DMS 273 treated with DMSO at 0.1 percent for 48 hours (cell line): ENCODE measurements at regions not wholly inside any gene's neighbourhood (a gene's known extent, or its start where the extent isn't known, plus 50 kb on each side); places are given as distances from the start of the nearest gene placed in this dataset.
"Not testable (repeated sequence)": the region's sequence is repeated elsewhere in the genome, so short reads cannot be mapped to it uniquely, and the experiment has no call there.

Experiments used
- DNase-seq: peaks from one replicate; lab custom pipeline; 2025; lab: John Stamatoyannopoulos, UW

GRCh38 chr2:220696280-220696669 is 875.8 kb downstream of the EPHA4 start:
- DNase-seq: no peak

DNA sequence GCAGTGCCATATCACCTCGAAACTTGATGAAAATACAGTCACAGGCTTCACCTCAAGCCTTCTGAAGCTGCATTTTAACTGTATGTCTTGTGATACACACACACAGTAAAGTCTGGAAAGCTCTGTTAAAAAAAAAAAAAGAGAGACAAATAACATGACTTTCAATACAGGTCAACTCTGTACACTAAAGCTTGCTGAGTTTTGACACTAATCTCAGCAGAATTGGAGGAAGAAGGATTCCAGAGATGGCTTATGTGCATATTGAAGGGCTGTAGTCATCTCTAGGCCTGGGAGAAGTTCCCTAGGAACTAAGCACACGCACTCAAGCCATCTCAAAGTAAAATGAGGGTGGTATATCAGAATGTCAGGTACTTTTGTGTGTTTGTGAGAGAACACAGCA is 875.1 kb downstream of the EPHA4 start:
- DNase-seq: no peak

- DNase-seq: no peak
Observed at GRCh38 chr2:220701115-220701514, 871.0 kb downstream of the EPHA4 start.

GRCh38 chr2:220703279-220703678 is 868.8 kb downstream of the EPHA4 start:
- DNase-seq: no peak

DNA sequence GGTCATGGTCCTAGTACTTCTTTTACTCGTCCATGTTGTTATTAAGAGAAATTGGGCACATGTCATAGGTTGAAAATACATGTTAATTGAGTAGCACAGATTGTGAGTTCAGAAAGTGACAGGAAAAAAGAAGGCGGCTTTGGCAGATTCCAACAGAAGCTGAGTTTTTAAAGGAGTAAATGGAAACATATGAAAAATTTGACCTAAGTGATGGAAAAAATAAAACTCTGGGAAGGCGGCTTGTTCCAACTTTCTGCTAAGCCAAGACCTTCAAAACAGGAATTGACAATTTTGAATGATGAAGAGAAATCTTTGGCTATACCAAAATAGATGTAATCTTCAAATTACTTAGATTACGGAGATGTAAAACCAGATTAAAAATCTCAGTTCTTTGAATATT is 868.0 kb downstream of the EPHA4 start:
- no peak for DNase-seq

DNA sequence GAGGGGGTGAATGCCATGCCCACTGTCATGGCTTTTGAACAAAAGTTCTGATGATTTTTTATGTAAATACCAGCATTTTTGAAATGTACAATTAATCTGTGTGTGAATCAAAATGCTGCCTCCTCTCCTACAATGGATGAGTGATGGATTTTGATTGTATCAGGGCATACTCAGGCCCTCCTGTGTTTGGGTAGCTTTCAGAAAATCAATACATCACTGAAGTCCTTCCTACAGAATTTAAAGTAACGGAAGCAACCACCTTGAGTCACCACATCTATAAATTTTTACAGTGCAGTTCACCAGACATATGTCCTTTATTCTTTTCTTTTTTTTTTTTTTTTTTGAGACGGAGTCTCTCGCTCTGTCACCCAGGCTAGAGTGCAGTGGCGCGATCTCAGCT is 867.3 kb downstream of the EPHA4 start:
- DNase-seq: no peak

GRCh38 chr2:220705678-220706077 is 866.4 kb downstream of the EPHA4 start:
- DNase-seq: no peak

DNA sequence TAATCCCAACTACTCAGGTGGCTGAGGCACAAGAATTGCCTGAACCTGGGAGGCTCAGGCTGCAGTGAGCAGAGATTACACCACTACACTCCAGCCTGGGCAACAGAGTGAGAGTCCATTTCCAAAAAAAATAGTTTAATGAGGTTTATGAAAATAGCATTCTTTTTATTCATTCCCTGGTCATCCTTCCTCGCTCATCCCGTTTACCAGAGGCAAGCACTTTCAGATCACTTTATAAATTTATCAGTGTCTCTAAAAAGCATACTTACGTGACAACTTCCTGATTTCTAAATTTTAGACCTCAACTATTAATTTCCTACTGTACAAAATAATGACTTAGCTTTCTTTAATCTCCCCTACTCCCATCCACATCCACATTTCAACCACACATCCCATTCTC is 864.8 kb downstream of the EPHA4 start:
- no peak for DNase-seq

DNA sequence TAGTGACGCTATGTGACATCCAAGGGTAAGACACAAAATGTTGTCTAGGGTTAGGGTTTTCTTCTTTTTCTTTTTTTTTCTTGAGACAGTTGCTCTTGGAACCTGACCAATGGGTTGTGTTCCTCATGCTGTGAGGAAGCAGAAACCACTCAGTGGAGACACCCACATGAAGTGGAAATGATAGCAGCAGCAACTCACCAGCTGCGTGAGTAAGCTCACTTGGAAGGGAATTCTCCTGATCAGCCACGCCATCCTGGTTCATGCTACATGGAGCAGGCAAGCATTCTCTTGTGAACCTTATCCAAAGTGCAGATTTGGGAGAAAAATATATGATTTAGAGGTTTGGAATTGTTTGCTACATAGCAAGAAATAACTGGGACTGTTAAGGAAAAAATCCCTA is 863.7 kb downstream of the EPHA4 start:
- DNase-seq: no peak

GRCh38 chr2:220717283-220717682 is 854.8 kb downstream of the EPHA4 start:
- DNase-seq: no peak

GRCh38 chr2:220736778-220737177 is 835.3 kb downstream of the EPHA4 start:
- DNase-seq: no peak

DNA sequence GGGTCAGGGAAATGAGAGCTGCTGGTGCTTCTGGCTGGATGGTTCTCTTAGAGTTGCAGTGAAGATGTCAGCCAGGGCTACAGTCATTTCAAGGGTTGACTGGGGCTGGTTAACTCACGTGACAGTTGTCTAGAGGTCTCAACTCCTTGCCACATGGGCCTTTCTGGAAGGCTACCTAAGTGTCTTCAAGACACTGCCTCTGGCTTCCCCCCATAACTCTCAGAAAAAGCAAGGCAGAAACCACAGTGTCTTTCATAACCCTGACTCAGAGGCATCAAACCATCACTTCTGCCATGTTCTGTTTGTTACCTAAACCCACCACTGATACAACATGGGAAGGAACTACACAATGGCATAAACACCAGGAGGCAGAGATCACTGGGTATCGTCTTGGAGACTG is 828.9 kb downstream of the EPHA4 start:
- DNase-seq: no peak

DNA sequence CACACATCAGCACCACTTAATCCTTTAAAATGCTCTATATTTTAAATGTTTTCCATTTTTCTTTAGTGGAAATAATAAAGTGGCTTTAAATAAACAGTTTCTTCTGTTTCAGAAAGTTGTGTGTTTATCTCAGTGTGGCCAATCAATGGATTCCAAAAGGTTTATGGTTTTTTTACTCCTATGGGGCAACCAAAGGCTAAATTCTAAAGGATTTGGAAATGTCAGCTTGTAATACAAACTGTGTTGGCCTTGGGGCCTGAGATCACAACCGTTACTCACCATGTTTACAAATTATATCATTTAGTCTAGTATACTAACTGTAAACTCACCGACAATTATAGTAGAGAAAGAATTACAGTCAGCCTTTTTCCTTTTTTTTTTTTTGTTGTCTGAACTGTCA is 827.2 kb downstream of the EPHA4 start:
- DNase-seq: no peak

DNA sequence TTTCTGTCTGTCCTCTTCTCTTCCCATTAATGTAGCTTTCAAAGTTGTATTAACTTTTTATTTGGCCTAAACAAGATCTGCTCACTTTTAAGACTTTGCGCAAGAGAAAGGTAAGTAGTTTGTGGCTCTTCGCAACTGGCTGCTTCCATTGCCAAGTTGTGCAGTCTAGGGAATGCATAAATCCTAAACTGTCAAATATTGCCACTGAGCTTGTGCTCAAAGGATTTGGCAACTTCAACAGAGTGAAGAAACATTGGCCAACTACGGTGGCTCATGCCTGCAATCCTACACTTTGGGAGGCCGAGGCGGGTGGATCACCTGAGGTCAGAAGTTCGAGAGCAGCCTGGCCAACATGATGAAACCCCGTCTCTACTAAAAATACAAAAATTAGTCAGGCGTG is 826.4 kb downstream of the EPHA4 start:
- DNase-seq: no peak

DNA sequence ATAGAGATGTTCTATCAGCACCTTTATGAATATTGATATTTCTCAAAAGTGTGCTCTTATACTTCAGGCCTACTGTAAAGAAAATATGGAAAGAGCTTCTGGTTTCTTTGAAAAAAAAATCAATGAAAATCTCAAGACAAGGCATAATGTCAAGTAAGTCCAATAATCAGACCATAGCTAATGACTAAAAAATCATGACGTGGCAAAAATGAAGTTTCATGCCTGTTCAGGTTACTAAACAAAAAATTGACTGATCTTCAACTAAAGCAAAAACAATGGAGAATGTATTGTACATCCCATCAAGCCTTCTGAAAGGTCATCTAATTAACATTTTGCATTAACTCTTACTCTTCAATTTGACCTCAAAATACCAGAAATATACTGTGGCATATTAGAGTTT is 824.4 kb downstream of the EPHA4 start:
- no peak for DNase-seq

GRCh38 chr2:220748875-220749479 is 823.1 kb downstream of the EPHA4 start:
- DNase-seq: no peak

DNA sequence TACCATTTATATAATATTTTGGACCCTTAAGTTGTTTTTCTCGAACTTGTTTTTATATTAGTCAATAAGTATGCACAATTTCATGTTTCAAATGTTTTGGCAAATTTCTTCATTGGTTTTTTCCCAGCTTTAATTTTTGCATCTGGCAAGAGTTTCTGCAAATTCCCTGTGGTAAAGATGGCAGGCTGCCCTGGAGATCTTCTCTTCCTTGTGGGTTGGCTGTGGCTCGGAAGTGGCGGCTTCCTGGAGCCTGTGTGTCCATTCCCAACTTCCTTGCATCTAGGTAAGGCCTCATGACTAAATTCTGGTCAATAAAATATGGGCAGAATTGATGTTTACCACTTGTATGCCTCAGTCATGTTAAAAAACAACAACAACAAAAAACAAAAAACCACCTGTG is 818.6 kb downstream of the EPHA4 start:
- no peak for DNase-seq

GRCh38 chr2:220756653-220757052 is 815.5 kb downstream of the EPHA4 start:
- DNase-seq: no peak

- not testable (repeated sequence) for DNase-seq
Observed at GRCh38 chr2:220758376-220758775, 813.7 kb downstream of the EPHA4 start.

DNA sequence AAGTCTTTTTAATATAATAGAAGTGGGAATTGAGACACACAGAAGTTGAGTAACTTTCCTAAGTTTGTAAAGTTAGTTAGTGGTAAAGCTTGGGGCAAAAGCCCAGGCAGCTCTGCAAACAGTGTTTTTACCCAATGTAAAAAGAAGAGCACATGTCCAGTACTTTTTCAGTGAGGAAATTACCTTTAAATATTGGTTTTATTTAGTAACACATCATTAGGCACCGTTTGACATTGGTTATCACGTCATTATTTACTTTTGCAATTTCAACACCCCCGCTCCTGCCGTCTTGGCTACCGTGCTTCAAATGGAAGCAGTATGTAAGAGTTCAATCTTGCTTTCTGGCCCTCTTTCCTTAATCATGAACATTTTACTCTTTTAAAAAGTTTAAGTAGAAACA is 807.9 kb downstream of the EPHA4 start:
- DNase-seq: no peak

DNA sequence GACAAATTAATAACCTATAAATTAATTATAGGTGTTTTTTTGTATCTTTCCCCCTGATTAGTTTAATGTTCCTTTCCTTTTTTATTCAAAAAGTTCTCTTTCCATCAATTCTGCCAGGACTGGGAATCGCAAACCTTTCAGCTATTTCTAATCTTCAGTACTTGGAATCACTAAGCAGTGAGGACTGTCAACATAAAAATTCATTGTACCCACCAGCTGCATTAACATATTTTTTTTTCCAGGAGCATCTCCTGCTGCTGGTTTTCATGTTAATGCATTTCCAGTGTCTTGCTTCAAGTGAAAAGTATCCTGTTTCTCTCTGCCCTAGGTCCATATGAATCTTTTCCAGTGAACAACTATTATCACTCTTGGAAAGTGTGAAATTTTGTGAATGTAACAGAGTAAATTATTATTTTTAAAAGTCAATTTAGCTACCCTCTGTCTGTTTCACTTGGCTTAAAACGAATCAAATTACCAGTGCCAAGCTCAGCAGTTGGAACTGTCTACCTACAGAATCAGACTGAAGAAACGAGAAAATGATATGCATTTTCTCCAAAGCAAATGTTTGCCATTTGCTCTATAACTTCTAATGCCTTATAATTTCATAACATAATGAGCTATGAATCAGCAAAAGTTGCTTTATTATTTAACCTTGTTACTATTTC is 804.4 kb downstream of the EPHA4 start:
- DNase-seq: no peak

GRCh38 chr2:220775856-220776488 is 796.1 kb downstream of the EPHA4 start:
- no peak for DNase-seq

DNA sequence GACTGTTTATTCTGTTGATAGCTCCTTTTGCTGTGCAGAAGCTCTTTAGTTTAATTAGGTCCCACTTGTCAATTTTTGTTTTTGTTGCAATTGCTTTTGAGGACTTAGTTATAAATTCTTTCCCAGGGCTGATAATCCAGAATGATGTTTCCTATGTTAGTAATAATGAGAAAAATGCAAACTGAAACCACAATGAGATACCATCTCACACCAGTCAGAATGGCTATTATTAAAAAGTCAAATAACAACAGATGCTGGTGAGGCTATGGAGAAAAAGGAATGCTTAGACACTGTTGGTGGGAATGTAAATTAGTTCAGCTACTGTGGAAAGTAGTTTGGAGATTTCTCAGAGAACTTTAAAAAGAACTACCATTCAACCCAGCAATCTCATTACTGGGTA is 793.0 kb downstream of the EPHA4 start:
- DNase-seq: not testable (repeated sequence)

GRCh38 chr2:220779511-220779910 is 792.6 kb downstream of the EPHA4 start:
- DNase-seq: no peak
